Large intestine (tissue), 3 donors: ENCODE measurements at regions not wholly inside any gene's neighbourhood (a gene's known extent, or its start where the extent isn't known, plus 50 kb on each side); places are given as distances from the start of the nearest gene placed in this dataset.
"Not testable (repeated sequence)": the region's sequence is repeated elsewhere in the genome, so short reads cannot be mapped to it uniquely, and the experiment has no call there.

Experiments
- DNase-seq, 2 donors: peaks; one replicate each; pipeline versions ENCODE4 v3.0.0 to v3.0.0-alpha.2; 2013
- H3K27ac ChIP-seq: one replicate; pipeline ENCODE4 v1.5.1; 2013; ENCODE audit warnings: low read length
- H3K27me3 ChIP-seq: 2 replicates; pipeline ENCODE4 v1.6.1; 2013; ENCODE audit warnings: low read length; ENCODE audit not compliant: control insufficient read depth, insufficient read depth
- H3K36me3 ChIP-seq: 2 replicates; pipeline ENCODE4 v1.6.1; 2013; ENCODE audit warnings: low read length; ENCODE audit not compliant: control insufficient read depth, insufficient read depth
- H3K4me1 ChIP-seq: one replicate; pipeline ENCODE4 v1.6.1; 2013; ENCODE audit warnings: low read length; ENCODE audit not compliant: control insufficient read depth, insufficient read depth
- H3K4me3 ChIP-seq: one replicate; pipeline ENCODE4 v1.5.1; 2013; ENCODE audit warnings: low read length
- H3K9me3 ChIP-seq: one replicate; pipeline ENCODE4 v1.6.1; 2013; ENCODE audit warnings: mild to moderate bottlenecking, low read depth, low read length, moderate library complexity; ENCODE audit not compliant: control insufficient read depth
- WGBS: methylation state at CpG from one replicate; pipeline ENCODE4 v1.1.5; 2013; ENCODE audit warnings: low lambda C conversion rate; ENCODE audit not compliant: insufficient coverage; 5-methylcytosine and 5-hydroxymethylcytosine counted together

DNA sequence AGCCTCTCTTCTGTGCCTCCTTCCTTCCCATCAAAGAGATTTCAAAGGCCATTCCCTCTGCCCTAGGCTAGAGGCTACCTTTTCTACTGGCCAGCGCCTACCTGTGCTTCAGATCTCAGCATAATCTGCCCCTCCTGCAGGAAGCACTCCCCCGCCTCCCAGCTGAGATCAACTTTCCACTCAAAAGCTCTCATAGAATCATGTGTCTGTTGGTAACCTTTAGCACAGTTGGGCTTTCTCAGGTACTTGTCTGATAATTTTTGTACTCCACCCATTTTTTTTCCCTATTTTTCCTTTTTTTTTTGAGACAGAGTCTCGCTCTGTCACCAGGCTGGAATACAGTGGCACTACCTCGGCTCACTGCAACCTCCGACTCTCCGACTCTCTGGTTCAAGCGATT lies 231.0 kb upstream of the PRSS58 start:
- Histone ChIP-seq H3K4me3 (no peak overlapping the region), H3K9me3 (no peaks in the 10 kb centered on the region), H3K27me3 (no peaks in the 10 kb centered on the region), H3K4me1 (peaks cover 3% of the 10 kb centered on the region), H3K36me3 (no peaks in the 10 kb centered on the region), H3K27ac (no peak overlapping the region)
- DNase-seq = peak; percentile 60 to 67
- no CpG with 5 or more reads among the region's 7 CpGs for WGBS

DNA sequence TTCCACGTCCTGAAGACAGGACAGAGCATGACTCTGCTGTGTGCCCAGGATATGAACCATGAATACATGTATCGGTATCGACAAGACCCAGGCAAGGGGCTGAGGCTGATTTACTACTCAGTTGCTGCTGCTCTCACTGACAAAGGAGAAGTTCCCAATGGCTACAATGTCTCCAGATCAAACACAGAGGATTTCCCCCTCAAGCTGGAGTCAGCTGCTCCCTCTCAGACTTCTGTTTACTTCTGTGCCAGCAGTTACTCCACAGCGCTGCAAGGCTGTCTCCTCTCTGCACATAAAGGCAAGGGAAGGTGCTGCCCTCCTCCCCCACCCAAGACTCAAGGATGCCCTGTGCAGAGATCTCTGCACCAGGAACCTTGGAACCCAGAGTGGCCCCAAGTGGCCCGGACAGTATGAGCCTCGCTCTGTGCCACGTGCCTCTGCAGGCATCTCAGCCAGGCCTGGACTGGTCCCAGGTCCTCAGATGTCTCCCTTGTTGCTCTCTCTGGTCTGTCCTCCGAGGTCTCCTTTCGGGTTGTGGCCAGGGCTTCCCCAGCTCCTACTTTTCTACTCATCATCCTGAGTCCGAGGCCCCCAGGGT lies 230.3 kb upstream of the PRSS58 start:
- no peaks in the 10 kb centered on the region for H3K9me3 ChIP-seq
- H3K27ac ChIP-seq = no peak overlapping the region
- DNase-seq = peak in 1 of 2 donors; percentile 13
- H3K27me3 ChIP-seq = no peaks in the 10 kb centered on the region
- H3K4me1 ChIP-seq = peaks cover 3% of the 10 kb centered on the region
- H3K4me3 ChIP-seq = no peak overlapping the region
- H3K36me3 ChIP-seq = no peaks in the 10 kb centered on the region
- no CpG with 5 or more reads among the region's 10 CpGs for WGBS

DNA sequence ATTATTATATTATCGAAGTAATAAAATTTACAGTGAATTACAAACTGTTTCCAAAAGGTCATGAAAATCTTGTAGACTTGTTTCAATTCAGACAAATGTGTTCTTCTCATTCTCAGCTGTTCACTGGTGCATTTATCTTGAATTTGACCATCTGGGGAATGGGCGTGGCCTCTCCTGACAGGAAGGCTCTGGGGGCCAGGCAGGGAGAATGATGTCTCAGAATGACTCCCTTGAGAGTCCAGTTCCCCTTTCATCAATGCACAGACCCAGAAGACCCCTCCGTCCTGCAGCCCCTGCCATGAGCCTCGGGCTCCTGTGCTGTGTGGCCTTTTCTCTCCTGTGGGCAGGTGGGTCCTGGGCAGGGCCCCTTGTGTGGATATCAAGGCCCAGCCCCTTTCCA lies 229.7 kb upstream of the PRSS58 start:
- not testable (repeated sequence) for H3K4me3 ChIP-seq, H3K9me3 ChIP-seq, DNase-seq, H3K27ac ChIP-seq, H3K36me3 ChIP-seq, H3K4me1 ChIP-seq, H3K27me3 ChIP-seq
- WGBS = no CpG with 5 or more reads among the region's 4 CpGs

DNA sequence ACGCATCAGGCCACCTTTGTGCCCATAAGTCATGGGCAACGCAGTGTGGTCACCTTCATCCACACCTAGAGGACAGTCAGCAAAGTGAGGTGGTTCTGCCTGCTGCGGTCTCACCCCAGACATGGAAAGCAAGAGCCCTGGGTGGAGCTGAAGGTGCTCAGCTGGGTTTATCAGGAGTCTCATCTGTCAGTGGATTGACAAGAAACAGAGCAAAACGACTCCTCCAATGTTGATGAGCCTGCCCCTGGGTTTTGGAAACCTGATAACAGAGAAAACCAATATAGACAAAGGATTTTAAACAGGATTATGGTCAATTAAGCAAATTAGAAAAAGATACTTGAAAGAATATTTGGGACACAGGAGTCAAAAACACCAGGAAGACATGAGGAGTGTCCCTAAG lies 229.3 kb upstream of the PRSS58 start:
- Histone ChIP-seq H3K27ac (no peak overlapping the region), H3K9me3 (no peaks in the 10 kb centered on the region), H3K27me3 (no peaks in the 10 kb centered on the region), H3K4me1 (peaks cover 3% of the 10 kb centered on the region), H3K4me3 (no peak overlapping the region), H3K36me3 (no peaks in the 10 kb centered on the region)
- 14% methylated on average over 1 of the region's 4 CpGs for WGBS
- DNase-seq = no peak

DNA sequence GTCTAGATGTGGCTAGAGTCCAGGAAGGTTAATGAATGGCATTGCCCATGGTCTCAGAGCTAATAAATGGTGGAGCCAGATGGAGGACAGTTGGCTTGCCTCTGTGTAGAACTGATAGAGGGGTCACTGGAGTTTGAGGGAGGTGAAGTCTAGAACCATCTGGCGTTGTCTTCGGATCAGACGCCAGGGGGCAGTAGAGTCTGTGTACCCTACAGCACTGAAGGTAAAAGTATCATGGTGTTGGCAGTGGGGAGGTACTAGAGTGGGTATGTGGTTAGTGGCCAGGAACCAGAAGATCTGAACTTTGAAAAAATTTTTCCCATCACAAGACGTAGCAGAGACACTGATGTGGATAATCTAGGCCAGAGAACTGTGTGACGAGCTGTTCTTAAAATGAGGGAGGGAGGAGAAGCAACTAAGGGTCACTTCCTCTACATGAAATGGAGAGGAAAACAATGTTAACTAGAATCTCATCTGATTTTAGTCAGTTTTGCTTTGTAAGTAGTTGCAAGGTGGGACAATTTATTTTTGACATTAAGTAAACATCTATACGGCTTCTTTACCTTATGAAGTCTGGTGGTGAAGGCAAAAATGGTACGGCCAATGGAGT lies 227.9 kb upstream of the PRSS58 start:
- H3K4me3 ChIP-seq = no peak overlapping the region
- H3K27me3 ChIP-seq = no peaks in the 10 kb centered on the region
- H3K4me1 ChIP-seq = peaks cover 3% of the 10 kb centered on the region
- no peaks in the 10 kb centered on the region for H3K9me3 ChIP-seq
- DNase-seq = no peak
- no CpG with 5 or more reads among the region's 7 CpGs for WGBS
- H3K36me3 ChIP-seq = no peaks in the 10 kb centered on the region
- H3K27ac ChIP-seq = no peak overlapping the region

DNA sequence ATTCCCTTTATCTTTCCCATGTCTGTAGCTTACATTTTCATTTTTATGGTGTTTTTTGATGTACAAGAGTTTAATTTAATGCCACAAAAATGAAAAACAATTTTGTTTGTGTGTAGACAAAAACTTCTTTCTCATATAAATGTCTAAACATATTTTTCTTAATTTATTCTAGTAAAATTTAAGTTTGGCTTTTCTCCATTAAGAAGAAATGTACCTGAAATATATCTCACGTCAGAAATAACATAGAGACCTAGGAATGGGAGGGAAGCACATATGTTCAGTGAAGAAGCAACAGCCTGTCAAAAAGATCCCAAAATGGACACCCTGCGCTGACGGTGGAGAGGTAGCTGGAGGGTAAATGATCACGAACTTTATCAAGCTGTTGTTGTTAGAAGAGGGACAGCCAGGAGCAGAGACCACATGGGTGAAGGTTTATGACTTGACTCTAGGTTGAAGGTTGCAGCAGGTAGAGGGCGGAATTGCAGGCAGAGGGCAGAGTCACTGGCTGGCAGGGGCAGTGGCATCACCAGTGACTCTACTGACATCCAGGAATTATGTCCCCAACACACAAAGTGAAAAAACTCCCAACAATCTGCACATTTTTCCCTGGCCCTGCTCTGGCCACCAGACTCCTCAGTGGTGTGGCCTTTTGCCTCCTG lies 225.9 kb upstream of the PRSS58 start:
- no peaks in the 10 kb centered on the region for H3K36me3 ChIP-seq
- no peak overlapping the region for H3K4me3 ChIP-seq
- H3K9me3 ChIP-seq = no peaks in the 10 kb centered on the region
- 83% methylated on average over 1 of the region's 5 CpGs for WGBS
- DNase-seq = no peak
- no peaks in the 10 kb centered on the region for H3K27me3 ChIP-seq
- H3K27ac ChIP-seq = no peak overlapping the region
- H3K4me1 ChIP-seq = peaks cover 3% of the 10 kb centered on the region

DNA sequence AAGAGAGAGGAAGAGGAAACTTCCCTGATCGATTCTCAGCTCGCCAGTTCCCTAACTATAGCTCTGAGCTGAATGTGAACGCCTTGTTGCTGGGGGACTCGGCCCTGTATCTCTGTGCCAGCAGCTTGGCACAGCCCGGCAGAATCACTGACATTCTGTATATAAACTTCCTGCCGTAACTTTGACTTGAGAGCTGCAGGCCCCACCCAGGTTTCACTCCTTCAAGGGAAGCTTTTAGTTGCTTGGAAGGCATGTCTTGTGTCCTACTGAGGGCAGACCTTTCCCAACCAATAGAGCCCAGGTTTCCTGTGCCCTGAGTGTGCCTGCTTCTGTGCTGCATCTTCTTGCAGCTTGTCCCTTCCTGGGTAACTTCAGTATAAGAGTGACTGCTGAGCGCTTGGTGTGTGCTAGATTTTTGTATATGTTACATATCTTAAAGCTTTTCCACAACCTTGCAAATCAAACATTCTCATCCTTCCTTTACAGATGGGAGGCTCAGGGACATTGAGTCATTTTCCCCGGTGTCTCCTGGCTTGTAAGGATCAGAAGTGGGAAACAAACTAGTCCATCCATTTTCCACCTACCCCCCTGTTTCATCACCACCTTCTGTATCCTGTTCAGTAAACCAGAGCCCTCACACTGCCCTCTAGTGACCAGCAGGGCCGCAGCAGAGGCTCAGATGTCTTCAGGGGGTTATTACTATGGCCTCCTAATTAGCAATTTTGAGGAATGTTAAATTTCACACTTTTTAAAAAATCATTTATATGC lies 225.2 kb upstream of the PRSS58 start:
- WGBS = 50% methylated on average over 2 of the region's 9 CpGs
- peaks cover 5% of the 10 kb centered on the region for H3K4me1 ChIP-seq
- H3K4me3 ChIP-seq = no peak overlapping the region
- H3K36me3 ChIP-seq = no peaks in the 10 kb centered on the region
- no peaks in the 10 kb centered on the region for H3K27me3 ChIP-seq
- DNase-seq = no peak
- no peak overlapping the region for H3K27ac ChIP-seq
- no peaks in the 10 kb centered on the region for H3K9me3 ChIP-seq

DNA sequence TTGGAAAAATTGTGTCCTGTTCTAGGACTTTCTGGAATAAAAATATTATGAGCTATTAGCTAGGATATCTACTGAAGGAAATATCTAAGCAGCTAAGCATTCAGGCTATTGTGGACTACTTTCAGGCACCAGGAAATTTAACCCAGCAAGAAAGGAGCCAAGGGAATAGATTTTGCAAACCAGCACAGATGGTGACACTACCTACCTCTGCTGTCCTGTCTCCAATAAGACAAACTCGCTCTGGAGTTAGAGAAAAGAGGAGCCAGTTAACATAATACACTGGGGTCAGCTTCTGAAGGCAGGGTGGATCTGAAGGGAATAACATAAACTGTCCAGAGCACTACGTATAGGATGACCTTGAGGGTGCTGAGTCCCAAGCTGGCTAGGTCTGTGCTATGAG lies 223.7 kb upstream of the PRSS58 start:
- H3K4me3 ChIP-seq = no peak overlapping the region
- H3K4me1 ChIP-seq = peaks cover 2% of the 10 kb centered on the region
- WGBS = 67% methylated on average over 1 of the region's 2 CpGs
- no peak overlapping the region for H3K27ac ChIP-seq
- H3K27me3 ChIP-seq = no peaks in the 10 kb centered on the region
- no peaks in the 10 kb centered on the region for H3K36me3 ChIP-seq
- no peaks in the 10 kb centered on the region for H3K9me3 ChIP-seq
- DNase-seq = no peak

DNA sequence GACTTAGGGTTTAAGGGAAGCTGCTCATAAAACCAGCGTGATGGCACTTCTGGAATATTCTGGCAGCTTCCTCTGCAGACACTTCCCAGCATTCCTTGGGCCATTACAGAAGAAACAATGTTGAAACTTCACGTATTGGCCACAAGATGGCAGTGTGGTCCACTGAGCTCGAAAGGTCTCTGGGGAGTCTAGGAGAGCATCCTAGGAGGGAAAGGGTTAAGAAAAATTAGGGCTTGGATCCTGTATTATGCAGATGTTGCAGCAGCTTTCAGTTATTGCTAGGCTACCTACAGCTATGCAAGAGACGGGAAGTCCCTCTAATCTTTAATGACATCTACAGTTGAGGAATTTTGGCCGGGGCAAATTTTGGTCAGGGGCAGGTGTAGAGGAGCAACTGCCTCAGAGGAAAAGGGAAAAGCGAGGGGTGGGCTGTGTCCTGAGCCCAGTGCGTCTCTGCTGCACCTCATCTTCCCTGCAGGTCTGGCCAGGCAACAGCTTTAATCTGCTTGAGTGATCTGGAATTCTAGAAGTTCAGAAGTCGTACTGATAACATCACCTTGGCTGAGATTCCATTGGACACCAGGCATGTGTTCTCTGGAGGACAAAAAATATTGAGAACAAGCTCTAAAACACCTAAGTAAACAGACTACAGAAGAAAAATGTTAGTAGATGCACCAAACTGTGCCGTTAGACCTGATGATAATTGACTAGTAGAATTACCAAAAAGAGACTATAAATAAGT lies 220.8 kb upstream of the PRSS58 start:
- Histone ChIP-seq H3K27ac (no peak overlapping the region), H3K27me3 (no peaks in the 10 kb centered on the region), H3K4me1 (peaks cover 2% of the 10 kb centered on the region), H3K36me3 (no peaks in the 10 kb centered on the region), H3K9me3 (no peaks in the 10 kb centered on the region), H3K4me3 (no peak overlapping the region)
- peak; percentile 27 to 37 for DNase-seq
- 63% methylated on average over 1 of the region's 9 CpGs for WGBS

DNA sequence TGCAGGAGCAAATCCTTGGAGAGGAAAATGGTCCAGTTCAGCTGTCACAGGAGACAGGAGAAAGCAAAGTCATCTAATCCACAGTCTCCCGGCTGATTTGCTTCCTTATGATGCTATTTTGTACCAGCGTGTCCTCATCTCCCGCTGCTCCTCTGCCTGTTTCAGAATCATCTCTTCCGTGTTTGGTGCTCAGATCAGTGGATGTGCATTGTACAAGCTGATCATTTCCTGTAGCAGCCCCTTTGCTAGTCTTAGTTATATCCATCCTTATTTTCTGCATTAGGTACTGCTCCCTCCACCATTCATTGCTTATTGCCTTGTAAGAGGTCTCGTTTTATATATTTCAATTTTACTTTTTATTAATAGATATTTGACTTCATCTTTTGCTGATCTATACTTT lies 219.9 kb upstream of the PRSS58 start:
- H3K9me3 ChIP-seq, H3K4me1 ChIP-seq, H3K36me3 ChIP-seq, H3K27ac ChIP-seq, H3K4me3 ChIP-seq, H3K27me3 ChIP-seq, DNase-seq: not testable (repeated sequence)
- 100% methylated on average over 1 of the region's 5 CpGs for WGBS
